GM18517 (cell line): ENCODE measurements at regions not wholly inside any gene's neighbourhood (a gene's known extent, or its start where the extent isn't known, plus 50 kb on each side); places are given as distances from the start of the nearest gene placed in this dataset.

ENCODE experiments used
- ATAC-seq: cut with Tn5 transposase; IDR thresholded peaks from one replicate; pipeline ENCODE4 v1.9.1; 2021; ENCODE audit warnings: mild to moderate bottlenecking, moderate library complexity; ENCODE audit not compliant: unreplicated experiment

- no peak for ATAC-seq
Measured at GRCh38 chr11:109153836-109154235, 268.2 kb upstream of the C11orf87 start.

GRCh38 chr11:109155291-109155690 is 266.7 kb upstream of the C11orf87 start:
- ATAC-seq, result peak; percentile 98

GRCh38 chr11:109165035-109165434 is 257.0 kb upstream of the C11orf87 start:
- ATAC-seq, result no peak

- ATAC-seq, result no peak
Measured at GRCh38 chr11:109166441-109166840, 255.5 kb upstream of the C11orf87 start.

GRCh38 chr11:109173504-109173903 is 248.5 kb upstream of the C11orf87 start:
- ATAC-seq, result no peak

- no peak for ATAC-seq
Measured at GRCh38 chr11:109184376-109184775, 237.6 kb upstream of the C11orf87 start.

GRCh38 chr11:109192864-109193263 is 229.1 kb upstream of the C11orf87 start:
- no peak for ATAC-seq

GRCh38 chr11:109193880-109194279 is 228.1 kb upstream of the C11orf87 start:
- no peak for ATAC-seq

GRCh38 chr11:109196016-109196415 is 226.0 kb upstream of the C11orf87 start:
- ATAC-seq, result no peak

GRCh38 chr11:109197656-109198055 is 224.3 kb upstream of the C11orf87 start:
- no peak for ATAC-seq

- no peak for ATAC-seq
Measured at GRCh38 chr11:109203176-109203575, 218.8 kb upstream of the C11orf87 start.

- ATAC-seq, result no peak
Measured at GRCh38 chr11:109205312-109205711, 216.7 kb upstream of the C11orf87 start.

GRCh38 chr11:109208121-109208520 is 213.9 kb upstream of the C11orf87 start:
- no peak for ATAC-seq

GRCh38 chr11:109209572-109209971 is 212.4 kb upstream of the C11orf87 start:
- no peak for ATAC-seq

- no peak for ATAC-seq
Measured at GRCh38 chr11:109221190-109221589, 200.8 kb upstream of the C11orf87 start.

- ATAC-seq, result no peak
Measured at GRCh38 chr11:109222761-109223160, 199.2 kb upstream of the C11orf87 start.

GRCh38 chr11:109223451-109223850 is 198.5 kb upstream of the C11orf87 start:
- no peak for ATAC-seq

- no peak for ATAC-seq
Measured at GRCh38 chr11:109229682-109230081, 192.3 kb upstream of the C11orf87 start.

GRCh38 chr11:109236188-109236587 is 185.8 kb upstream of the C11orf87 start:
- ATAC-seq, result no peak

GRCh38 chr11:109236696-109237095 is 185.3 kb upstream of the C11orf87 start:
- ATAC-seq, result no peak

GRCh38 chr11:109237636-109238035 is 184.4 kb upstream of the C11orf87 start:
- no peak for ATAC-seq

- ATAC-seq, result no peak
Measured at GRCh38 chr11:109241988-109242536, 179.9 kb upstream of the C11orf87 start.

- no peak for ATAC-seq
Measured at GRCh38 chr11:109247071-109247470, 174.9 kb upstream of the C11orf87 start.
